Activated B cell treated with CpG ODN at 0.5 μM for 24 hours (primary cell): ENCODE measurements at regions not wholly inside any gene's neighbourhood (a gene's known extent, or its start where the extent isn't known, plus 50 kb on each side); places are given as distances from the start of the nearest gene placed in this dataset.
"Not testable (repeated sequence)": the region's sequence is repeated elsewhere in the genome, so short reads cannot be mapped to it uniquely, and the experiment has no call there.

Experiments used
- ATAC-seq: fragments of 200-7000 bp; cut with Tn5 transposase; one replicate; pipeline ENCODE4 v1.10.0; 2021; ENCODE audit warnings: low read depth, mild to moderate bottlenecking, moderate library complexity
- CTCF ChIA-PET: fragments of 350-600 bp; sonication (Branson Sonifier 250); formaldehyde crosslinking; loops from one replicate; lab custom pipeline; 2021; ENCODE audit warnings: antibody characterized with exemption; lab: Charles Lee
- POLR2A ChIA-PET: fragments of 350-600 bp; sonication (Branson Sonifier 250); formaldehyde crosslinking; loops from one replicate; lab custom pipeline; 2021; ENCODE audit warnings: antibody characterized with exemption; lab: Charles Lee
- DNase-seq: peaks from one replicate; pipeline ENCODE4 v3.0.0; 2022
- H3K27ac Mint-ChIP-seq: one replicate; pipeline ENCODE4 v1.8.0; 2020; ENCODE audit warnings: mixed read lengths
- H3K27me3 Mint-ChIP-seq: one replicate; pipeline ENCODE4 v1.8.0; 2021; ENCODE audit warnings: mixed read lengths
- H3K36me3 Mint-ChIP-seq: one replicate; pipeline ENCODE4 v1.8.0; 2021; ENCODE audit warnings: low read depth, mixed read lengths
- H3K4me1 Mint-ChIP-seq: one replicate; pipeline ENCODE4 v1.8.0; 2021; ENCODE audit warnings: mixed read lengths
- H3K4me3 Mint-ChIP-seq: one replicate; pipeline ENCODE4 v1.8.0; 2020; ENCODE audit warnings: mild to moderate bottlenecking, mixed read lengths
- H3K9me3 Mint-ChIP-seq: one replicate; pipeline ENCODE4 v1.8.0; 2020; ENCODE audit warnings: mixed read lengths
- CTCF ChIP-seq: fragments of 200-600 bp; IDR thresholded peaks from one replicate; pipeline ENCODE4 v1.8.0; 2022; ENCODE audit warnings: antibody characterized with exemption, mild to moderate bottlenecking
- intact Hi-C: fragments of 100-400 bp; cut with micrococcal nuclease; formaldehyde crosslinking; loops from one replicate; pipeline ENCODE4 v1.15.1; 2024

GRCh38 chr7:81439591-81439990 lies 330.3 kb downstream of the HGF start:
- DNase-seq (no peak), ATAC-seq (no peak)
- intact Hi-C loops, result no loop called here
- Mint-ChIP-seq H3K9me3 (peaks cover 8% of the 10 kb centered on the region), H3K27ac (no peak overlapping the region), H3K27me3 (no peaks in the 10 kb centered on the region), H3K36me3 (no peaks in the 10 kb centered on the region), H3K4me3 (no peak overlapping the region), H3K4me1 (no peaks in the 10 kb centered on the region)
- ChIA-PET POLR2A (no interaction called here), CTCF (interaction anchor here (0.7 kb wide), 1 partner anchor 38 kb away, joined by 5 read pairs; no protein-coding TSS in a partner anchor)
- no peak for TF ChIP-seq CTCF

GRCh38 chr7:81437160-81437559 lies 332.7 kb downstream of the HGF start:
- DNase-seq, H3K9me3 Mint-ChIP-seq, CTCF ChIA-PET: not testable (repeated sequence)

GRCh38 chr7:81433692-81434331 lies 336.0 kb downstream of the HGF start:
- intact Hi-C loops, result no loop called here
- H3K27me3 Mint-ChIP-seq, result no peaks in the 10 kb centered on the region
- no peak overlapping the region for H3K27ac Mint-ChIP-seq
- no peaks in the 10 kb centered on the region for H3K4me1 Mint-ChIP-seq
- TF ChIP-seq CTCF, result no peak
- H3K4me3 Mint-ChIP-seq, result no peak overlapping the region
- no peak for DNase-seq
- H3K36me3 Mint-ChIP-seq, result no peaks in the 10 kb centered on the region
- H3K9me3 Mint-ChIP-seq, result peaks cover 8% of the 10 kb centered on the region
- CTCF ChIA-PET, result no interaction called here
- POLR2A ChIA-PET, result no interaction called here
- no peak for ATAC-seq

More at GRCh38 chr7:81437160-81437559, 332.7 kb downstream of the HGF start:
- H3K4me1 Mint-ChIP-seq, H3K27me3 Mint-ChIP-seq, ATAC-seq, H3K4me3 Mint-ChIP-seq, H3K36me3 Mint-ChIP-seq, H3K27ac Mint-ChIP-seq, intact Hi-C loops, POLR2A ChIA-PET: not testable (repeated sequence)

- no peak for ATAC-seq
Observed at GRCh38 chr7:81433206-81433605, 336.6 kb downstream of the HGF start.

GRCh38 chr7:81430761-81431160 lies 339.1 kb downstream of the HGF start:
- no peaks in the 10 kb centered on the region for H3K4me1 Mint-ChIP-seq
- H3K9me3 Mint-ChIP-seq, result peaks cover 3% of the 10 kb centered on the region
- no peak for ATAC-seq
- CTCF ChIA-PET, result no interaction called here
- DNase-seq, result no peak
- POLR2A ChIA-PET, result no interaction called here
- no peaks in the 10 kb centered on the region for H3K36me3 Mint-ChIP-seq
- H3K4me3 Mint-ChIP-seq, result no peak overlapping the region
- H3K27me3 Mint-ChIP-seq, result no peaks in the 10 kb centered on the region
- TF ChIP-seq CTCF, result no peak
- intact Hi-C loops, result no loop called here
- no peak overlapping the region for H3K27ac Mint-ChIP-seq

More at GRCh38 chr7:81433206-81433605, 336.6 kb downstream of the HGF start:
- no peak for DNase-seq
- H3K9me3 Mint-ChIP-seq, result peaks cover 8% of the 10 kb centered on the region
- ChIA-PET POLR2A (no interaction called here), CTCF (no interaction called here)
- no peaks in the 10 kb centered on the region for H3K27me3 Mint-ChIP-seq
- H3K4me1 Mint-ChIP-seq, result no peaks in the 10 kb centered on the region
- H3K4me3 Mint-ChIP-seq, result no peak overlapping the region
- H3K36me3 Mint-ChIP-seq, result no peaks in the 10 kb centered on the region
- intact Hi-C loops, result no loop called here
- H3K27ac Mint-ChIP-seq, result no peak overlapping the region
- TF ChIP-seq CTCF, result no peak

GRCh38 chr7:81430150-81430549 lies 339.7 kb downstream of the HGF start:
- ATAC-seq (no peak), DNase-seq (no peak)
- TF ChIP-seq CTCF, result no peak
- Mint-ChIP-seq H3K4me1 (no peaks in the 10 kb centered on the region), H3K9me3 (no peaks in the 10 kb centered on the region), H3K36me3 (no peaks in the 10 kb centered on the region), H3K27me3 (no peaks in the 10 kb centered on the region), H3K4me3 (no peak overlapping the region), H3K27ac (no peak overlapping the region)
- ChIA-PET POLR2A (no interaction called here), CTCF (no interaction called here)
- intact Hi-C loops, result no loop called here
